ENCODE measurements at regions not wholly inside any gene's neighbourhood (a gene's known extent, or its start where the extent isn't known, plus 50 kb on each side); places are given as distances from the start of the nearest gene placed in this dataset.

DNA sequence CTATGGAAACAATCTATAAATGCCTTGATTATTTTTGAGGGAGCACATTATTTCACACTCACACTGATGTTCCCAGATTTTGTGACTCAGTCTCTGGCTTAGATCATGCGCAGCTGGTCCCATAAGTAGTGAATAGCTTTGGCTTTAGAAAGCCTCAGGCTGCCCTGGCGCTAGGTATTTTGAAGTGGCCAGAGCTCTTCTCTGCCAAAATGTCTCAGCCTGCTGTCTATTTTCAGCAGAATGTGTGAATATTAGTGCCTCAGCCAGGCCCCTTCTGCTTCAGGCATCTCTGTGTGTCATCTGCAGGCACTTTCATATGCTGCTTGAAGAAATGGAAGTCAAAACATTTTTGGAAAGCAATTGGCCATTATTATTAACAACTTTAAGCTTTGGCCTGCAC is 931.0 kb upstream of the INTU start:
- no peaks in the 10 kb centered on the region for H3K36me3 ChIP-seq
- 84 to 86% methylated on average over 2 of the region's 2 CpGs for WGBS, 2 donors
- no peaks in the 10 kb centered on the region for H3K27me3 ChIP-seq
- no peak for DNase-seq
- H3K9me3 ChIP-seq = no peaks in the 10 kb centered on the region
- H3K4me3 ChIP-seq = no peak overlapping the region
- TF ChIP-seq EP300 (IDR thresholded peaks at IDR 0.05) (no peak), POLR2AphosphoS5 (IDR thresholded peaks at IDR 0.05) (no peak), POLR2A (IDR thresholded peaks at IDR 0.05) (no peak)
- TF ChIP-seq, protein P1, sequence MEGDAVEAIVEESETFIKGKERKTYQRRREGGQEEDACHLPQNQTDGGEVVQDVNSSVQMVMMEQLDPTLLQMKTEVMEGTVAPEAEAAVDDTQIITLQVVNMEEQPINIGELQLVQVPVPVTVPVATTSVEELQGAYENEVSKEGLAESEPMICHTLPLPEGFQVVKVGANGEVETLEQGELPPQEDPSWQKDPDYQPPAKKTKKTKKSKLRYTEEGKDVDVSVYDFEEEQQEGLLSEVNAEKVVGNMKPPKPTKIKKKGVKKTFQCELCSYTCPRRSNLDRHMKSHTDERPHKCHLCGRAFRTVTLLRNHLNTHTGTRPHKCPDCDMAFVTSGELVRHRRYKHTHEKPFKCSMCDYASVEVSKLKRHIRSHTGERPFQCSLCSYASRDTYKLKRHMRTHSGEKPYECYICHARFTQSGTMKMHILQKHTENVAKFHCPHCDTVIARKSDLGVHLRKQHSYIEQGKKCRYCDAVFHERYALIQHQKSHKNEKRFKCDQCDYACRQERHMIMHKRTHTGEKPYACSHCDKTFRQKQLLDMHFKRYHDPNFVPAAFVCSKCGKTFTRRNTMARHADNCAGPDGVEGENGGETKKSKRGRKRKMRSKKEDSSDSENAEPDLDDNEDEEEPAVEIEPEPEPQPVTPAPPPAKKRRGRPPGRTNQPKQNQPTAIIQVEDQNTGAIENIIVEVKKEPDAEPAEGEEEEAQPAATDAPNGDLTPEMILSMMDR (IDR thresholded peaks at IDR 0.05) = no peak
- peak in 1 of 2 donors; percentile 65 for ATAC-seq (ENCODE audit: low FRiP score in 2 of 2)
- no peaks in the 10 kb centered on the region for H3K4me1 ChIP-seq
- no peak overlapping the region for H3K27ac ChIP-seq

DNA sequence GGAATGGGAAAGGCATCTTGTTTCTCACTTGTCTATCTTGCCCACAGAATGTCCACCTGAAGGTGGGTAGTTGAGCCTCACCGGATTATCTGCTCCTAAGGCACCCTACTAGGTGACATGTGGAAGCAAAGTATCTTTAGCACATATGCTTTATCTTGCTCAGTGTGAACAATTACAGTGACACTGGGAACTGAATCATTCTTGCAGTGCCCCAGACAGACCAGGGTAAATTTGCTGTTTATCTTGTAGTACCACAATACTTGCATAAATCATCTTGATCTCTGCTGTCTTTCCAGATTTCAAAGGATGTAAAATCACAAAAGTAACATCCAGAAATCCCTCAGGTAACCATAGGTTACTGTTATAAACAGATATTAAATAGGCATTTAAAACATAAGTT is 930.0 kb upstream of the INTU start:
- Histone ChIP-seq H3K9me3 (no peaks in the 10 kb centered on the region), H3K36me3 (no peaks in the 10 kb centered on the region), H3K4me1 (no peaks in the 10 kb centered on the region), H3K27ac (no peak overlapping the region), H3K27me3 (no peaks in the 10 kb centered on the region), H3K4me3 (no peak overlapping the region)
- ATAC-seq (ENCODE audit: low FRiP score in 2 of 2) (no peak), DNase-seq (no peak)
- WGBS, 2 donors = 86 to 87% methylated on average over 1 of the region's 1 CpG
- TF ChIP-seq EP300 (IDR thresholded peaks at IDR 0.05) = no peak
- TF ChIP-seq, protein P1 (IDR thresholded peaks at IDR 0.05) = no peak
- no peak for TF ChIP-seq POLR2A (IDR thresholded peaks at IDR 0.05)
- TF ChIP-seq POLR2AphosphoS5 (IDR thresholded peaks at IDR 0.05) = no peak

GRCh38 chr4:126705266-126705665 is 927.5 kb upstream of the INTU start:
- Histone ChIP-seq H3K4me1 (no peaks in the 10 kb centered on the region), H3K27ac (no peak overlapping the region), H3K4me3 (no peak overlapping the region), H3K36me3 (no peaks in the 10 kb centered on the region), H3K9me3 (no peaks in the 10 kb centered on the region), H3K27me3 (no peaks in the 10 kb centered on the region)
- TF ChIP-seq POLR2A (IDR thresholded peaks at IDR 0.05) = no peak
- ATAC-seq (ENCODE audit: low FRiP score in 2 of 2) = no peak
- no peak for DNase-seq
- WGBS, 2 donors = 73 to 88% methylated on average over 3 of the region's 3 CpGs

DNA sequence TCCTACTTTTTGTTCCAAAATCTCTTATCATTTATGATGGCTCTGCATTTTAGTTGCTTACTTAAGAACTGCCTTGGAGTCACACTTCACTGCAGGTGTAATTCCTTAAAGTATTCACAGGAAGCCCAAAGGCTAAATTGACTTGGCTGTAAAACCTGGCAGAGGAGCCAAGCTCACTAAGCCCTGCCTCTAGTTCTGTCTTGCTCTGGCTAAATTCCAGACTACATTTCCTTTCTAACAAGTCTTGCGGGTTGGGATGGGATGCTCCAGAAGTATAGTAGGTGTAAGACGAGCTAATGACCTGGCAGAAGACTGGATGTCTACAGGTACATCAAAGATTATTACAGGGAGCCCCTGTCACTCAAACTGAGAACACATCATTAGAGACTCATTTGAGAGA is 924.0 kb upstream of the INTU start:
- Histone ChIP-seq H3K9me3 (no peaks in the 10 kb centered on the region), H3K27ac (no peak overlapping the region), H3K27me3 (no peaks in the 10 kb centered on the region), H3K36me3 (no peaks in the 10 kb centered on the region), H3K4me3 (no peak overlapping the region), H3K4me1 (no peaks in the 10 kb centered on the region)
- no peak for DNase-seq
- no peak for ATAC-seq (ENCODE audit: low FRiP score in 2 of 2)
- no peak for TF ChIP-seq POLR2A (IDR thresholded peaks at IDR 0.05)
- TF ChIP-seq EP300 (IDR thresholded peaks at IDR 0.05) = no peak
- no peak for TF ChIP-seq POLR2AphosphoS5 (IDR thresholded peaks at IDR 0.05)
- TF ChIP-seq, protein P1 (IDR thresholded peaks at IDR 0.05) = no peak
- WGBS, 2 donors = 41 to 46% methylated on average over 2 of the region's 2 CpGs

DNA sequence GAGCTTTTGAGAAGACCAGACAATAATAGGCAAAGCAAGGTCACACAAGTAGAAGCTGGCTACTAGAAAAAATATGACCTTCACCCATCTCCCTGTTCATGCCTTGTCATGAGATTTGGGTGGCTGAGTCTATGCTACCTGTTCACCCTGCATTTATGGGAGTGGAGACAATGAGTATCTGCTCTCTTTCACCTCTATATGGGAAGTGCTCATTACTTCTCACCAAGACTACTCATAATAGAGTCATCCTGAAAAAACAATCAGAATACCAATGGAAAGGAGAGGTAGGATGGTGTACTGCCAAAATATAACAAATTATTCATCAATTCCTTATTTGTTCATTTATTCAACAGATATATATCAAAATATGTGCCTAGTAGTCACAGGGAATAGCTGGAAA is 921.8 kb upstream of the INTU start:
- no peak for DNase-seq
- Histone ChIP-seq H3K27ac (no peak overlapping the region), H3K36me3 (no peaks in the 10 kb centered on the region), H3K4me1 (no peaks in the 10 kb centered on the region), H3K27me3 (no peaks in the 10 kb centered on the region), H3K4me3 (no peak overlapping the region), H3K9me3 (no peaks in the 10 kb centered on the region)
- TF ChIP-seq, protein P1 (IDR thresholded peaks at IDR 0.05) = no peak
- no peak for TF ChIP-seq POLR2A (IDR thresholded peaks at IDR 0.05)
- no peak for TF ChIP-seq EP300 (IDR thresholded peaks at IDR 0.05)
- no peak for TF ChIP-seq POLR2AphosphoS5 (IDR thresholded peaks at IDR 0.05)
- no peak for ATAC-seq (ENCODE audit: low FRiP score in 2 of 2)
